Sciatic nerve (tissue), 2 donors: ENCODE measurements at regions not wholly inside any gene's neighbourhood (a gene's known extent, or its start where the extent isn't known, plus 50 kb on each side); places are given as distances from the start of the nearest gene placed in this dataset.
A peak's percentile ranks its signal among the peaks of the same experiment; 100 is the strongest.

Experiments
- ATAC-seq: fragments of 200-7000 bp; cut with Tn5 transposase; one replicate; pipeline ENCODE4 v1.9.1; 2020; ENCODE audit warnings: mild to moderate bottlenecking, moderate library complexity
- DNase-seq: peaks from one replicate; pipeline ENCODE4 v3.0.0-alpha.2; 2020; ENCODE audit warnings: low spot score
- intact Hi-C: fragments of 100-400 bp; cut with DNase I; formaldehyde crosslinking; loops from one replicate; pipeline ENCODE4 v1.14.2; 2022
- donor health status: DM: no; HTN: no; CAD: no.
- donor health status: DM: no; HTN: no; CAD: no.

DNA sequence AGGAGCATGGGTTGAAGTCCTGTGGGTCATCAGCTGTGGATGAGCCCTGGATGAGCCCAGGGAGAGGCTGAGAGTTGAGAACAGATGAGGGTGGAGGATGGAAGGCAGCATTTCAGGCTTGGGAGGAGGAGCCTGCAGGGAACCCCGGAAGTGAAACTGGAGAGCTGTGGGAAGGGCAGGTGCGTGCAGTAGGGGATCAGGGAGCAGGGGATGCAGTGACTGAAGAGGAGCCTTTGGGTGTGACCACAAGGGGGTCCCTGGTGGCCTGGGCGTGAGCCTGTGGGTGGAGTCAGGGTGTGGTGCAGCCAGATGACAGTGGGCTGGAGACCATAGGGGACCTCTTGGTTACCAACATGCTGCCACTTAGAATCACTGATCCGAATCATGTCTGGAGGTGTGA lies 115.5 kb downstream of the PAPOLA start:
- intact Hi-C loops: no loop called here
- no peak for ATAC-seq
- no peak for DNase-seq

DNA sequence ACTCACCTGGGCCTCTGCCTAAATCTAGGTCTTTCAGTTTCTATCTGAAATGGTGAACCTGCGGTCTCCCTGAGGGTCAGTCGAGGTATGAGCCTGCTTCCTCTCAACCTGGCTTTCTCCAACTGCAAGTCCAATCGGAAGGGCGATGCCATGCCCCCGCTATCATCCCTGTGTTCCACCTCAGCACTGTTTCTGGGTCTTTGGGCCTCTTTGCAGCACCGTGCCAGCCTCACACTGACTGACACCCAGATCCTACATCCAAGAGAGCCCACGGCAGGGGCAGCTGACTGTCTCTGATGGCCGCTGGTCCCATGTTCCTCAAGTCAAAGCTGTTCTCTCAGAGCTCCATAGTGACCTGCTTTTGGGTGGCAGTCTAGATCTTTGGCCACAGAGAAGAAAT lies 120.7 kb downstream of the PAPOLA start:
- ATAC-seq (no peak), DNase-seq (no peak)
- intact Hi-C loops: loop anchor here (10.0 kb wide), 1 partner anchor 838 kb away; no protein-coding TSS in a partner anchor

DNA sequence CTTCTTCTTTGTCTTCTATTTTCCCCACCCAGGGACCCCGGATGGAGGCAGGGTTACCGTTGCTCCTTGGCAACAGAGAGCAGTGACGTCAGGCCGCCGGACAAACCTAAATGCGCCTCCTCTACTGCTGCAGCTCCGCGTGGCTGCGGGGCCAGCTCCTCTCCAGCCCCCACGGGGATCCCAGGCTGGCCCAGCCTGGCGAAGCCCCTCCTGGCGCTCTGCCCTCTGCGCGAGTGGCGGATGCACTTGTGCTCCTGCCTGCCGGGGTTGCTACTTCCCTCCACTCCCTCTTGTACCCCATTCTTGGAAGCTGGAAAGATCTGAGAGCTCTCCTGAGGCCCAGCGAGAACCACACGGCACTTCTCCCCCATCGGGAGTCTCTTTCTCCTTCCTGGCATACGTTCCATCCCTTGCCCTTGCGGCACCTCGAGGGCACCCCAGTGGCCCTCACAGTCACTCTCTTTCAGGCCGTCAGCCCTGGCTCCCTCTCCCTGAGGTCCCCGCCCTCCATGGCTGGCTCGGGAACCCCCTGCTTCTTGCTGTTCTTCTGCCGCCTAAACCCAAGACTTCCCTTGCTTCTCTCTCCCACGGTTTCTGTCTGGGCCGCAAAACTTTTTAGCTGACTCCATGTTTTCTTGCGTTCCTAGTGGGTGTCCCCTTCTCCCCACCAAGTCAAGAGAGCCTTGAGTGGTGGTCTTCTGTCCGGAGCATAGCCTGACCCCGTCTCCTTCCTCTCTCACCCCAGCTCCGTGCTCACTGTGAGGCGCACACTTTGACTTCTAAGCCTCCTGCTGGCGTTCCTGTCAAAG lies 121.7 kb downstream of the PAPOLA start:
- intact Hi-C loops: loop anchor here (10.0 kb wide), 1 partner anchor 839 kb away; no protein-coding TSS in a partner anchor
- DNase-seq (peak; percentile 39), ATAC-seq (no peak)

DNA sequence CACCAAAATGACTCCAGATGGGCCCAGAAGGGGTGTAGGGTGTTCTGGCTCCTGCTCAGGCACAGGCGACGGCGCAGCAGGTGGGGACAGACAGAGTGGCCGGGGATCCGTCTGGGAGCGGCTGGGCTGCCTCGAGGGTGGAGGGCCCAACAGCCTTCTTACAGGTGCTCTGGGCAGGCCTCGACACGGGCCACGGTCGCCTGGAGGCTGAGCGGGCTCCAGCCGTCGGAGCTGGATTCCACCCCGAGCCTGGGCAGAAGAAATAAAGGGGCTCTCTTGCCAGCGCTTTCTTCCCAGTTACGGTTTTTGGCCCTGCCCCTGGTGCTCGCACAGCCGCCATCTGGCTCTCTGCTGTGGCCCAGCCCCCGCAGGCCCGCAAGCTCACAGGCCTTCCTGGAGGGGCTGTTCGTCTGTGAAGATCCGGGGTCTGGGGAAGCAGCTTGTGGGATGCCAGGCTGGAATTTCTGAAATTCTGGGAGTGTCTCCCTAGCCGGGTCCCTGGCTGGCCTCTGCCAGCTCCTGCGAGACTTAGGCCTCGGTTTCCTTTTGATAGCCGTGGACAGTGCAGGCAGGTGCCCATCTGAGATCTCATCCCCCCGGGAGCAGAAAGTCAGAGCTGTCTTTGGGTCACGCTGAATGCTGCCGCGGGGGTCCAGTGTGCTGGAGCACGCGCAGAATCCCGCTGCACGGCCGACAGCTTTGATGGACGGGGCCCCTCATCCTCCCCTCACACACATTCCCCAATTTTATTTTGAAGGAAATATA lies 122.7 kb downstream of the PAPOLA start:
- ATAC-seq: no peak
- intact Hi-C loops: loop anchor here (10.0 kb wide), 1 partner anchor 840 kb away; no protein-coding TSS in a partner anchor
- DNase-seq: peak; percentile 37

DNA sequence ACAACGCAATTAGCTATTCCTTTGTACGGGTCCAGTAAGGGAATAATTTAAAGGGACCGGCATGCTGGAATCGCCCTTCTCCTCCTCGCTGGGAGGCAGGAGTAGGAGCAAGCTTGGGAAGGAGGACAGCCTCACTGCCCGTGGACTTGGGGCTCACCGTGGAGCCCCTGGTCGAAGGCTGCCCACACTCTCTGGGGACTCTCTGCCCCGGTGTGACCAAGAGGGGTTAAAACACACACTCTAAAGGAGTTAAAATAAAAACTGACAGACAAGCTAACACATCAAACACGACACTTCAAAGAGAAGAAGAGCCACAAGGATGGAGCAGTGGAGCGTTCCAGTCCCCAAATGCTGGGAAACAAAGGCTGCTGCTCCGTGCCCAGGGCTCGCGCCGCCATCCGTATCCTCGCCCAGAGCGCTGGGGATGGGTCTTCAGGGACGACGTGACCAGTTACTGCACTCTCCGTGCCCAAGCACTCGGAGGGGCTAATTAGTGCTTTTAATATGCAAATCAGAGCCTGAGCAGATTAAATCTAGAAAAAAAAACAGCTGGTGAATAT lies 123.3 kb downstream of the PAPOLA start:
- no peak for DNase-seq
- intact Hi-C loops: loop anchor here (10.0 kb wide), 1 partner anchor 841 kb away; no protein-coding TSS in a partner anchor
- no peak for ATAC-seq

DNA sequence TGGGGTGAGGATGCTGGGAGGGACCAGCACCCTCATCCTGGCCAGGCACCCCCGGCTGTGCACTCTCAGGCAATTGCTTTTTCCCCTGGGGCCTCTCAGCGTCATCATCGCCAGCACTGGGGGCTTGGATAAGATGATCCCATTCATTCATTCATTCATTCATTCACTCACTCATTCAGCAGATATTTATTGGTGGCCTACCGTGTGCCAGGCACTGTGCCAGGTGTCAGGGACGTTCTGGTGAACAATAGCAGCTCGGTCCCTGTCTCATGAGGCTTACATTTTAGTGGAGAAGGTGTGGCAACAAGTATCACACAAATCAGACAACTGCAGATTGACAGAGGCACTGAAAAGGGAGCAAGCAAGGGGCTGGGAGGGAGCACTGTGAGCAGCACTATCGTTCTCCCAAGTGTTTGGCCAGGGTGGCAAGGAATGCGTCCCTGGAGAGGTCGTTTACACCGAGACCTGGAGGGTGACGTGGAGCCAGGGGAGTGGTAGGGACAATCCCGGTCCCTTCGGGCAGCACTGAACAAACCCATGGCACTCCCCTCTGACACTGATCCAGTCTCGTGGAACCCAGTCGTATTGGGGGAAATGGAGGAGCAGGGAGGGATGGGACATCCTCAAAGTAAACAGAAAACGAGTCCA lies 124.1 kb downstream of the PAPOLA start:
- ATAC-seq: no peak
- intact Hi-C loops: loop anchor here (10.0 kb wide), 1 partner anchor 841 kb away; no protein-coding TSS in a partner anchor
- DNase-seq: no peak

DNA sequence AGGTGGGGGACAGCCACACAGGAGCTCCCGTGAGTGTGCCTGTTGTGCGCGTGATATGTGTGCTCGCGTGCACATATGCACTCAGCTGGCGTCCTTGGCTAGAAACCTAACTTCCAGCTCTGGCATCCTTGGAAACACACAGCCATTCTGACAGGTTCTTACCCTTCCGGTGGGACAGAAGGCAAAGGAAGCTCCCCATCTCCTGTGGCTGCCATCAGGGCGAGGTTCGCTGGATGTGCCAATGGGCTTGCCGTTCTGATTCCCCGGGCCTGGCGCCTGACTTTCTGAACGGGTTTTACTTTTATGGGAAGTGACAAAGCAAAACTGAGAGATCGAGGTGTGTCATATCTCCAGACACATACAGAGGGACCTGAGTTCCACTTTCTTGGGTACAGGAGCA lies 124.7 kb downstream of the PAPOLA start:
- DNase-seq (peak; percentile 37), ATAC-seq (no peak)
- intact Hi-C loops: loop anchor here (10.0 kb wide), 1 partner anchor 842 kb away; no protein-coding TSS in a partner anchor

DNA sequence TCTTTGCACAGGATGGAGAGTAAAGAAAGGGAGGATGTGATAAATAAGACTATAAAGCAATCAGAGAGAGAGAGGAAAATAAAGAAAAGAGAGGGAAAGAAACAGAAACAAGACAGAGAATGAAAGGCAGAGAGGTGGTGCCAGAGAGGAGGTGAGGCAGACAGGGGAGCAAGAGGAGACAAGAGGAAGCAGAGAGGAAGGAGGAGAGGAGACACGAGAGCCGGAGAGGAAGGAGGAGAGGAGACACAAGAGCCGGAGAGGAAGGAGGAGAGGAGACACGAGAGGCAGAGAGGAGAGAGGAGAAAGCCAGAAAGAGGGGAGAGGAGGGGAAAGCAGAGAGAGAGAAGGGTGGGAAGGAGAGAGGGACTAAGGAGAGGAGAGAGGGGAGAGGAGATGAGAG lies 125.2 kb downstream of the PAPOLA start:
- DNase-seq: no peak
- intact Hi-C loops: loop anchor here (10.0 kb wide), 1 partner anchor 843 kb away; no protein-coding TSS in a partner anchor
- ATAC-seq: no peak

DNA sequence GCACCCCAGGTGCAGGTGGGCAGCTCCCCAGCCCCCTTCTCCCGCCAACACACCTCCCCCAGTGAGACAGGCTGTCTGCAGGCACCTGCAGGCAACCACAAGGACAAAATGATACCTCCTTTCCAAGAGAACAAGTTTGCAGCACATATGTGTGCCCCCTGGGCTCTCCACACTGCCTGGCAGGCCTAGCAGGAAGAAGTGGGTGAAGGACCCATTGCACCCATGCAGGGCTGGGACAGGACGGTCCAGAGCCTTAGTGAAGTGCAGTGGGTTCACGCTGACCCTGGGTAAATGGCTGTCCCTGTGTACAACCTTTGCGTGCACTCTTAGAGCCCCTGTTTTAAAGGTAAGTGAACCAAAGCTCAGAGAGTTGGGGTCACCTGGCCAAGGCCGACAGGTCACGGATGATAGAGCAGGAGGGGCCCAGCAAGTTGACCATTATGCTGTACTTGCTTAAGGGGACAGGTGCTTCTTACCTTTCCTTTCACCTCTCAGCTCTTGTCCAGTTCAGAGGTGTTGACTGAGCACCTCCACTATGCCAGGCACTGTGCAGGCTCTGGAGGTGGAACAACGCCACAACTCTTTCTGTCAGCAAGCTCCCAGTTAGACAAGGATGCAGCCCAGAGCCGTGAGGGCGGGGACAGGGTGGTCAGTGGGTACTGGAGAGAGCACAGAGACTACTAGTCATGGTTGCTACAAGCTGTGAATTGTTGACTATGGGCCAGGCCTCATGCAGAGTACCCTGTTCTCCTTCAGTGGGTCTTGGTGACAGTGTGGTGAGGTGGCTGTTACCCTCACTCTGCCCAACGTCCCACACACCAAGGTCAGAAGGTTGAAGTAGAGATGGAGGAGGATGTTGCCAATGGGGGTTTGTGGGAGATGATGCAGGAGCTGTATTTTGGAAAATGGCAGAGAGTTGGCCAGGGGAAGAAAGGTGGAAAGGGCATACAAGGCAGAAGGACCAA lies 125.9 kb downstream of the PAPOLA start:
- intact Hi-C loops: loop anchor here (10.0 kb wide), 1 partner anchor 843 kb away; no protein-coding TSS in a partner anchor
- no peak for ATAC-seq
- DNase-seq: no peak

DNA sequence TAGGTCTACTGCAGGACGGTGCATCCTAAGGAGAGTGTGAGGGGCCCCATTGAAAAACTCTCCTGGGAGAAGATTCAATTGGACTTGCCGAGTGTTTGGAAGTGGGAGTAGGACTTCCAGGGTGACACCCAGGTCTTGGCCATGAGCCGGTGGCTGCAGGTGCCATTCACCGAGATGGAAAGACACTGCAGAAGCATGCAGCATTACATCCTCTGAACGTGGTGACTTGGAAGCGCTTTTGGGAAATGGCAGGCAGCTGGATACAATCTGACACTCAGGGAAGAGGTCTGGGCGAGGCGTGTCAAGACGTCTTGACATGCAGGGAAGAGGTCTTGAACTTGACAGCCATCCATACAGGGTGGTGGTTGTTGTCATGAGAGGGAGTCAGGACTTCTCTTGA lies 126.9 kb downstream of the PAPOLA start:
- DNase-seq (no peak), ATAC-seq (no peak)
- intact Hi-C loops: loop anchor here (10.0 kb wide), 1 partner anchor 844 kb away; no protein-coding TSS in a partner anchor

DNA sequence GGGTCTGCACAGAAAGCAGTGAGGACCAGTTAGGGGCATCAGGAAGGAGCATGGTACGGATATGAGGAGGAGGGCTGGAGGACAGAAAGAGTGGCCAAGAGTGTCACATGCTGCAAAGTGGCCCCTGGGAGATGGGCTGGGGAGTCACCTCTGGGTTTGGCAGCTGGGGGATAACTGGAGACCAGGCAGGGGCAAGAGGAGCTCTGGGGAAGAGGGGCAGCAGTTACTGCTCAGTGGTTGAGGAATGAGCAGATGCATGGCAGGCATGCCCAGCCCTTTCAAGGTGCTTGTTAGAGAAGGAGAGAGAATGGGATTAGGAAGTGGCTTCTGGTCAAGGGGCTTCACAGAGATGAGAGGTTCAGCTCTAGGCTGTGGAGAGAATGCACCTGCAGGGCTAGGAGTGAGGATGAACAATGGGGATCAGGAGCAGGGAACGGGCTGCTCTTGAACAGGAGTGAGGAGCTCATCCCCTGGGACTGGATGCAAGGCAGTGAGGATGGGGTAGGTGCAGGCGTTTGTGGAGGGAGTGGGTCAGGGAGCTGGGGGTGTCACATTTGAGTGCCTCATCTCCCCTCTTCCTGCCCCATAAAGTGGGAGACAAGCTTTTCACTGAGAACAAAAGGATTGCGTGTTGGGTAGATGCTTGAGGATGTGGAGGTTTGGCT lies 127.5 kb downstream of the PAPOLA start:
- DNase-seq (no peak), ATAC-seq (no peak)
- intact Hi-C loops: loop anchor here (10.0 kb wide), 1 partner anchor 845 kb away; no protein-coding TSS in a partner anchor

DNA sequence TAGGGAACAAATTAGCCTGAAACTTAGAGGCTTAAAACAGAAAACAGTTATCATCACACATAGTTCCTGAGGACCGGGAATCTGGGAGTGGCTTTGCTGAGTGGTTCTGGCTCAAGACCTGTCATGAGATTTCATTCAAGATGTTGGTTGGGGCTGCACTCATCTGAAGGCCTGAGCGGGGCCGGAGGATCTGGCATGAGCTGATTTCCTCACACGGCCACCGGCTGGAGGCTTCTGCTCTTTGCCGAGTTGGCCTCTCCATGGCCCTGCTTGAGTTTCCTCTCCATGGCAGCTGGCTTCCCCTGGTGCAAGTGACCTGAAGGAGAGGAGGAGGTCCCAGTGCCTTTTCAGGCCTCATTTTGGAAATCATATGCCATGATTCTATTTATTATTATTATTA lies 128.1 kb downstream of the PAPOLA start:
- DNase-seq (no peak), ATAC-seq (no peak)
- intact Hi-C loops: no loop called here

DNA sequence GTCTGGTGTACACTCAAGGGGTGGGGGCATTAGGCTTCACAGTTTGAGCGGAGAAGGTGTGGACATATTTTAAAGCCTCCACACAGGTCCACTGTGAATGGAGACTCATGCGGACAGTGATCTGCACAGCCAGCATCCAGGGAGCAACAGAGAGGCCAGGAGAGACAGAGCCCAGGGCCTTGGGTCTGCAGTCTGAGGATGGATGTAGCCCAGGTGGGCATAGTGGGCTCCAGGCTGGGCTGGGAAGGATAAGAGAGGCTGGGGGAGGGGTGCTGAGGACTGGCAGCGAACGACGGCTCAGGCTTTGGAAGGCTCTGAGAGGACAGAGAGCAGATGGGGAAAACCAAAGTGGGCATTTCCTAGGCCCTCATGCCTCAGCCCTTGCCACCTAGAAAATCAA lies 128.8 kb downstream of the PAPOLA start:
- ATAC-seq (no peak), DNase-seq (no peak)

DNA sequence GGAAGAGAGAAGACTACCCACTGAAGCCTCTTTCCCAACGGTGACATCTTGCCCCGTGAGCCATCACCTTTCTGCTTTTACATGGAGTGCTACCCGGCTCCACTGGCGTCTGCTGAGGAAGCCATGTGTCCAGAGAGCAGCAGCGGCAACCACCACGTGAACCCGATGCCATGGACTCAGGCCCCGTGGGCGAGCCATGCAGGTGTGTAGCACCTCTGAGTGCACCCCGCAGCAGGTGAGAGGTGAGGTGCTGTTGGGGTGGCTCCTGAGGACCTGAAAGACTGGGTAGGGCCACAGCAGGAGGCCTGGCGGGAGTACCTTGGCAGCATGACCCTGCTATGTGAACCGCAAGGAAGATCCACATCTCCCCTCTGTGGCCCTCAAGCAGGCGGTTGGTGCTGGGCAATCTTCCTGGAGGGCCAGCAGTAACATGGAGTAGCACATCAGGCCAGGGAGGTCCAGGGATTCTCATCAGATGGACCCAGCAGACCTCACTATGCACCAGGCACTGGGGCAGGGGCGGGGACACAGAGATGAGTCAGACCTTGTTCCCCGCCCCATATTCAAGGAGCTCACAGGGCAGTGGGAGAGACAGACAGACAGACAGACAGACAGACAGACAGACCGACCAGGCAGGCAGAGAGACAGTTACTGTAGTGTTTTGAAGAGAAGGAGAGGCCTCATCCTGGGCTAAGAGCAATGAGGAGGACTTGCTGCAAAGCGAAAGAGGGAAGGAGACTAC lies 129.6 kb downstream of the PAPOLA start:
- DNase-seq (no peak), ATAC-seq (no peak)
- intact Hi-C loops: no loop called here

More for the DNA sequence above, 128.8 kb downstream of the PAPOLA start:
- intact Hi-C loops: no loop called here

DNA sequence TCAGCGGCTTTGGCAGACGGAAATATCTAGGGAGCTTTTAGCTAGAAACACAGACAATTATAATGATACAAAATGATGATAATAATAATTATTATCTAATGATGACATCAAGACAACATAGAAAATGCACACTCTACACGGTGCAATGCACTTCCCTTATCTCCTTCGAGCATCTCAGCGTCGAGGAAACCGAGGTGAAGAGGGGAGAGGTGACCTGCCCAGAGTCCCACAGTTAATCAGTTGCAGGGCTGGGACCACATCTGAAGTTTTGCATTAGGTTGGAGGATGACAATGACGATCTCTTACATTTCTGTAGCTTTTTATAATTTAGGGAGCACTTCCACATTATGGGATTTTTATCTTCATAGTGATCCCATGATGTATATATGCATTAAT lies 130.2 kb downstream of the PAPOLA start:
- intact Hi-C loops: no loop called here
- DNase-seq (no peak), ATAC-seq (no peak)

DNA sequence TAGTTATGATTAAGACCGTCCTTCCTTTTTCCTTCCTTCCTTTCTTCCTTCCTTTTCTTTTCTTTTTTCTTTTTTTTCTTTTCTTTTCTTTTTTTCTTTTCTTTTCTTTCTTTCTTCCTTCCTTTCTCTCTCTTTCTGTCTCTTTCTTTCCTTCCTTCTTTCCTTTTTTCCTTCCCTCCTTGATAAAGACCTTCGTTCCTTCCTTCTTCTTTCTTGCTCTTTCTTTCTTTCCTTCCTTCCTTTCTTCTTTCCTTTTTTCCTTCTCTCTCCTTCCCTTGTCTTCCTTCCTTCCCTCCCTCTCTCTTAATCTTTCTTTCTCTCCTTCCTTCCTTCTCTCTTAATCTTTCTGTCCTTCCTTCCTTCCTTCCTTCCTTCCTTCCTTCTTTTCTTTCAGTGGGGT lies 130.9 kb downstream of the PAPOLA start:
- no peak for ATAC-seq
- intact Hi-C loops: no loop called here
- DNase-seq: no peak

DNA sequence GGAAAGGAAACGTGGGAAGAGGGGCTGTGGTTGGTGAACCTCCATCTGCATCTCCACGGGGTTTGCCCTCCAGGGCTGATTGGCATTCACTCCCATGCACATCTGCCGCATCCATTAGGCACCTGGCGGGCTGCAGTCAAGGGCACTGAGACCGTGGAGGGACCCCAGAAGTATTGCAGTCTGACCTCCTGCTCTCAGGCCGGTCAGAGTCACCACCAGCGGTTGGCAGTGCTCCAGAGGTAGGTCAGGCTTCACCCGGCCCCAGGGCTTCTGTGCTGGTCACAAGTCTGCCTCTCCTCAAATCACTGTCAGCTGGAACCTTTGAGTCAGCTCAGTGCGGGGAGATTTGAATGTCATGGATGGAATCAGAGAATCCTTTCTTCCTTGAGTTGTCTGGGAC lies 132.3 kb downstream of the PAPOLA start:
- no peak for DNase-seq
- intact Hi-C loops: no loop called here
- no peak for ATAC-seq
